Loucy (cell line): ENCODE measurements at regions not wholly inside any gene's neighbourhood (a gene's known extent, or its start where the extent isn't known, plus 50 kb on each side); places are given as distances from the start of the nearest gene placed in this dataset.

Source experiments
- H2AFZ ChIP-seq: fragments of 200-600 bp; sonication (generic); 2 replicates; pipeline ENCODE4 v1.6.0; 2016; ENCODE audit warnings: antibody characterized with exemption, mild to moderate bottlenecking, low read length, moderate library complexity
- H3F3A ChIP-seq: fragments of 200-600 bp; 2 replicates; pipeline ENCODE4 v1.6.0; 2016; ENCODE audit warnings: antibody characterized with exemption, low read depth, mild to moderate bottlenecking
- H3K27me3 ChIP-seq: fragments of 200-600 bp; sonication (generic); 2 replicates; pipeline ENCODE4 v1.6.1; 2014; ENCODE audit warnings: low read length, mild to moderate bottlenecking; ENCODE audit not compliant: insufficient read depth, poor library complexity, severe bottlenecking
- H3K36me3 ChIP-seq: fragments of 200-600 bp; sonication (generic); 2 replicates; pipeline ENCODE4 v1.6.1; 2016; ENCODE audit warnings: low read length; ENCODE audit not compliant: insufficient read depth
- H3K4me1 ChIP-seq: fragments of 200-600 bp; sonication (generic); 2 replicates; pipeline ENCODE4 v1.5.1; 2014; ENCODE audit warnings: low read length, mild to moderate bottlenecking; ENCODE audit not compliant: insufficient read depth, poor library complexity, severe bottlenecking
- H3K4me2 ChIP-seq: fragments of 200-600 bp; sonication (generic); 2 replicates; pipeline ENCODE4 v1.6.0; 2014; ENCODE audit warnings: antibody characterized with exemption, low read length, low read depth, mild to moderate bottlenecking; ENCODE audit not compliant: poor library complexity, severe bottlenecking
- H3K4me3 ChIP-seq: fragments of 200-600 bp; sonication (generic); 2 replicates; pipeline ENCODE4 v1.5.1; 2014; ENCODE audit warnings: low read length, mild to moderate bottlenecking, mixed read lengths; ENCODE audit not compliant: poor library complexity, severe bottlenecking
- H3K79me2 ChIP-seq: fragments of 200-600 bp; sonication (generic); 2 replicates; pipeline ENCODE4 v1.6.1; 2014; ENCODE audit warnings: low read length; ENCODE audit not compliant: insufficient read depth
- H3K9ac ChIP-seq: fragments of 200-600 bp; sonication (generic); 2 replicates; pipeline ENCODE4 v1.6.0; 2014; ENCODE audit warnings: mild to moderate bottlenecking, low read depth, low read length, moderate library complexity; ENCODE audit not compliant: poor library complexity, severe bottlenecking
- H3K9me2 ChIP-seq: fragments of 200-600 bp; sonication (generic); replicated peaks from 2 replicates; pipeline ENCODE4 v1.6.1; 2016; ENCODE audit warnings: low read depth, low read length, mixed read lengths
- H3K9me3 ChIP-seq: fragments of 200-600 bp; sonication (generic); 2 replicates; pipeline ENCODE4 v1.6.1; 2014; ENCODE audit warnings: mild to moderate bottlenecking, antibody characterized with exemption, low read length, low read depth; ENCODE audit not compliant: insufficient read depth
- H4K20me1 ChIP-seq: fragments of 200-600 bp; sonication (generic); 2 replicates; pipeline ENCODE4 v1.6.0; 2014; ENCODE audit warnings: antibody characterized with exemption, low read length, mild to moderate bottlenecking; ENCODE audit not compliant: insufficient read depth, poor library complexity, severe bottlenecking
- CTCF ChIP-seq: fragments of 200-600 bp; sonication (generic); conservative IDR thresholded peaks from 2 replicates; pipeline ENCODE4 v1.5.1; 2014; ENCODE audit warnings: mild to moderate bottlenecking, antibody characterized with exemption, low read length
- EZH2phosphoT487 ChIP-seq: fragments of 200-600 bp; IDR thresholded peaks from 2 replicates; pipeline ENCODE4 v1.6.1; 2018; ENCODE audit warnings: antibody characterized with exemption, mild to moderate bottlenecking, moderate library complexity, borderline replicate concordance

- H3K4me2 ChIP-seq: no peak overlapping the region
Measured at GRCh38 chr16:63925221-63925620, 1196.6 kb downstream of the CDH11 start.

GRCh38 chr16:63922560-63922959, 1199.3 kb downstream of the CDH11 start:
- no peak overlapping the region for H3K4me3 ChIP-seq
- no peak overlapping the region for H3K4me2 ChIP-seq
- no peaks in the 10 kb centered on the region for H4K20me1 ChIP-seq
- no peaks in the 10 kb centered on the region for H3K27me3 ChIP-seq
- TF ChIP-seq CTCF (no peak), EZH2phosphoT487 (no peak)
- H3K36me3 ChIP-seq: no peaks in the 10 kb centered on the region
- H3F3A ChIP-seq: no peaks in the 10 kb centered on the region
- no peaks in the 10 kb centered on the region for H3K79me2 ChIP-seq
- H3K9me3 ChIP-seq: no peaks in the 10 kb centered on the region
- H3K9me2 ChIP-seq: no peaks in the 10 kb centered on the region
- H2AFZ ChIP-seq: no peak overlapping the region
- H3K4me1 ChIP-seq: no peaks in the 10 kb centered on the region
- no peak overlapping the region for H3K9ac ChIP-seq

More at GRCh38 chr16:63925221-63925620, 1196.6 kb downstream of the CDH11 start:
- Histone ChIP-seq H3K9me2 (no peaks in the 10 kb centered on the region), H3K9ac (no peak overlapping the region), H3F3A (no peaks in the 10 kb centered on the region), H3K36me3 (no peaks in the 10 kb centered on the region), H2AFZ (no peak overlapping the region), H3K4me1 (no peaks in the 10 kb centered on the region), H3K4me3 (no peak overlapping the region), H3K79me2 (no peaks in the 10 kb centered on the region), H3K27me3 (no peaks in the 10 kb centered on the region), H4K20me1 (no peaks in the 10 kb centered on the region), H3K9me3 (no peaks in the 10 kb centered on the region)
- TF ChIP-seq CTCF (no peak), EZH2phosphoT487 (no peak)

- Histone ChIP-seq H3K36me3 (no peaks in the 10 kb centered on the region), H3K27me3 (no peaks in the 10 kb centered on the region), H2AFZ (no peak overlapping the region), H3K79me2 (no peaks in the 10 kb centered on the region), H3K9ac (no peak overlapping the region), H3K9me3 (no peaks in the 10 kb centered on the region), H3F3A (no peaks in the 10 kb centered on the region), H3K4me1 (no peaks in the 10 kb centered on the region), H3K9me2 (no peaks in the 10 kb centered on the region), H4K20me1 (no peaks in the 10 kb centered on the region), H3K4me2 (no peak overlapping the region), H3K4me3 (no peak overlapping the region)
- no peak for TF ChIP-seq EZH2phosphoT487
- TF ChIP-seq CTCF: no peak
Measured at GRCh38 chr16:63921737-63922295, 1200.0 kb downstream of the CDH11 start.
